NCI-H2227 (cell line): ENCODE measurements at regions not wholly inside any gene's neighbourhood (a gene's known extent, or its start where the extent isn't known, plus 50 kb on each side); places are given as distances from the start of the nearest gene placed in this dataset.
"Not testable (repeated sequence)": the region's sequence is repeated elsewhere in the genome, so short reads cannot be mapped to it uniquely, and the experiment has no call there.

Source experiments
- DNase-seq: peaks from one replicate; lab custom pipeline; 2025; ENCODE audit not compliant: unreplicated experiment; lab: John Stamatoyannopoulos, UW

- no peak for DNase-seq
These were observed 61.5 kb downstream of the RPUSD4 start for GRCh38 chr11:126149759-126150625.

- no peak for DNase-seq
These were observed 63.1 kb downstream of the RPUSD4 start for GRCh38 chr11:126148317-126148716.

DNA sequence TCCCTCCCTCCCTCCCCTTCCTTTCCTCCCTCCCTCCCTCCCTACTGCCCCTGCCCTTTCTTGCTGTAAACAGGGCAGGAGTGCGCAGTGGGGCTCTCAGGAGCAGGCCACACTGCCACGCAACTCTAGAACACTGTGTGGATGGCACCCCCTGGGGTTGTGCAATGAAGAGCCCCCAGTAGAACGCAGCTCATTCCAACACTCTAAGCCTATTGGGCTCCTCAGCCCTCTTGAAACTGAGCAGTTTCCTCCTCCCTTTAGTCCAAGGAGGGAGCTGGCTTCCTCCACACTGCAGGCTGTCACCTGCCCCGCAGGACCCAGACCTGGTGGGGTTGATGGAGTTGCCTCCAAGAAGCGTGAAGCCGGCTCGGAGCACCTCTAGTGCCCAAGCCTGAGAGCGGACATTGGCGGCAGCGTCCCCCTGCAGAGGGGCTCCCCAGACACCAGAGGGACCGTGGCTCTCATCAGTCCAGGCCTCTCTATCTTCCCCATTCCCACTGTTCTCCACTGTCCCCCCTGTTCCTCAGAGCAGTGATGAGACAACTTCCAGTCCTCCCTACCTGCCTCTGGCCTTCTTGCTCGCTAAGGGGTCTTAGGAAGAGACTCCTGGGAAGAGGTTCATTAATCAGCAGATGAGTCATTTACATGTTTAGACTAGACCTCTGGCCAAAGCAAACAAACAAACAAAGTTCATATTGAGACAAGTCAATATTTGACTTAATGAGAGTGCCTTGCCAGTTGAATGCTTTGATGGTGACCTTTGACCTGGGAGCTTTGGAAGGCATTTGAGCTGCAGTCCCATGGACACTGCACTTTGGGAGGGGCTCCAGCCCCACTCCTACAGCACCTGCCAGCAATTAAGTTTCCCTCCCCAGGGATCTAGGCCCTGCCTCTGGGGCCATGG is 64.0 kb downstream of the RPUSD4 start:
- no peak for DNase-seq

DNA sequence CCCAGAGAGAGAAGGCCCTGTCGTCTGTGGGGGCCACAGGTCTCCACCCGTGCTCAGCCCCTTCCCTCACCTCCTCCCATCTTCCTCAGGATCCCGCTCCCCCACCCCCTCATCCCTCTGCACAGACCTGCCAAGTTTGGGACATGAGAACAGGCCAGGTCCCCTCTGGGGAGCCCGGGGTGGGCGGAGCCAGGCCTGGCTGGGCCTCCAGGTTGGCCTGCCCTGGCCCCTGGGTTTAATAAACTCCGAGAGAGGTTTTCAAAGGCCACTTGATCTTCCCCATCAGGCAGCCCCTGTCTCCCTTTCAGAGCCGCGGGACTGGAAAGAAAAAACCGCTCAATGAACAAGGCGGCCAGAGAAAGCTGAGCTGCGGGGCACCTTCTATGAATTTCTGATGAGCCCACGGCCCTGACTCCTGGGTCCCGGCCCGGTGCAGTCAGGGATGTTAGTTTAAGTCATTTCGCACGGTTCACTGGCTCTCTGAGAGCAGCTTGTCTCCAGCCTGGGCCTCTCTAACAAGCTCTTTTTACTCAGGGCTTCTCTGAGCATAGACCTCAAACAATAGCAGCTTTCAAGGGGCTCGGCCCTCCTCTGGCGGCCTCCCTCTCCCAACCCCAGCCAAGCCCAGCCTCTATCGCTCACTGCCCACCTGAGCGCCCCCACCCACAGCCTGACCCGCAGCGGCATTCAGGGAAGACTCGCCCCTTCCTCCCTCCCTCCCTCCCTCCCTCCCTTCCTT is 64.8 kb downstream of the RPUSD4 start:
- DNase-seq: peak; percentile 40

DNA sequence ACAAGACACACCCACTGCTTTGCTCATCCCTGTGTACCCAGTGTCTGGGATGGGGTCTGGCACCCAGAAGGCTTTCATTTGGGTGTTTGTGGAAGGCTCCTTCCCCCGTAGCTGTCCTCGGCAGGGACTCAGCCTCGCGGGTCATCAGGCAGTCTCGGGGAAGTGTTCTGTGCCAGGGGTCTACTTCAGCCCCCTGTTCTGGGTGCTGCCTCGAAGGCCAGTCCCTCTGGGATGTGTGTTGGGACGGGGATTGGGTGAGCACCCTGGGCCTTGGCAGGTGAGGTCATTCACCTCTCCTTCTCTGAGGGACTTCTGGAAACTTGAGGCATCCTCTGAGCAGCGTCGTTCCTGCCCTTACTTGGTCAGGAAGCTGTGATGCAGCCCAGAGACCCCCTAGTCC is 65.5 kb downstream of the RPUSD4 start:
- DNase-seq: no peak

- DNase-seq: not testable (repeated sequence)
These were observed 68.0 kb downstream of the RPUSD4 start for GRCh38 chr11:126143491-126143890.

- DNase-seq: no peak
These were observed 70.5 kb downstream of the RPUSD4 start for GRCh38 chr11:126140926-126141280.

DNA sequence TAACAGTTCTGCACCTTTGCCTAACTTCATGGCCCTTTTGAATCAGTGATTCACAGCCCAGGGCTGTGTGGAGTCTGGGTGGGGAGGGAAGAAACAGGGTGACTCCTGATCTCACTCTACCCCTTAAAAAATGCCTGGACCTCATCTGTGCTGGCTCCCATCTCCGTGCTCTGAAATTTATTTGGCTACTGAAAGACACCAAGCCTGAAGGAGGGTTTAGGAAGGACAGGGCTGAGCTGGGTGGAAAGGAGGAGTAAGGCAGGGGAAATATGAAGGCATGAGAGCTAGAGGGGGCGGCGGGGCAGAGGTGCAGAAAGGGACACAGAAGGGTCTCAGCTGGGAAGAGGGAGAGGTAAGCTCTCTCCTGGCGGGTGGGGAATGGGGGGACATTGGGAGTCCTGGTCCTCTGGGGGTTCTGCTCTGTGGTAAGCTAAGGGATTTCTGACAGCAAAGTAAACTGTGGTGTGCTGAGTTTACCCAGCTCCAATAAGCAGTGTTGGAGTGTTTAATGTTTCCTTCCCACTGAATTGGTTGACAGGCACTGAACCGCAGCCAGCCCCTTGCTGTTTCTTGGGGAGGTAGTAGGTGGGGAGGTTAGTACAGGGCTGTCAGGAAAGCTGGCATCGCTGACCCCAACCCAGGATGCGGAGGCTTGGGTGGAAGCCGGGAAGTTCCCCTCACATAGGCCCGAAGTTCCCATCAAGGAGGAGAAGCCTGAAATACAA is 71.1 kb downstream of the RPUSD4 start:
- DNase-seq: no peak

DNA sequence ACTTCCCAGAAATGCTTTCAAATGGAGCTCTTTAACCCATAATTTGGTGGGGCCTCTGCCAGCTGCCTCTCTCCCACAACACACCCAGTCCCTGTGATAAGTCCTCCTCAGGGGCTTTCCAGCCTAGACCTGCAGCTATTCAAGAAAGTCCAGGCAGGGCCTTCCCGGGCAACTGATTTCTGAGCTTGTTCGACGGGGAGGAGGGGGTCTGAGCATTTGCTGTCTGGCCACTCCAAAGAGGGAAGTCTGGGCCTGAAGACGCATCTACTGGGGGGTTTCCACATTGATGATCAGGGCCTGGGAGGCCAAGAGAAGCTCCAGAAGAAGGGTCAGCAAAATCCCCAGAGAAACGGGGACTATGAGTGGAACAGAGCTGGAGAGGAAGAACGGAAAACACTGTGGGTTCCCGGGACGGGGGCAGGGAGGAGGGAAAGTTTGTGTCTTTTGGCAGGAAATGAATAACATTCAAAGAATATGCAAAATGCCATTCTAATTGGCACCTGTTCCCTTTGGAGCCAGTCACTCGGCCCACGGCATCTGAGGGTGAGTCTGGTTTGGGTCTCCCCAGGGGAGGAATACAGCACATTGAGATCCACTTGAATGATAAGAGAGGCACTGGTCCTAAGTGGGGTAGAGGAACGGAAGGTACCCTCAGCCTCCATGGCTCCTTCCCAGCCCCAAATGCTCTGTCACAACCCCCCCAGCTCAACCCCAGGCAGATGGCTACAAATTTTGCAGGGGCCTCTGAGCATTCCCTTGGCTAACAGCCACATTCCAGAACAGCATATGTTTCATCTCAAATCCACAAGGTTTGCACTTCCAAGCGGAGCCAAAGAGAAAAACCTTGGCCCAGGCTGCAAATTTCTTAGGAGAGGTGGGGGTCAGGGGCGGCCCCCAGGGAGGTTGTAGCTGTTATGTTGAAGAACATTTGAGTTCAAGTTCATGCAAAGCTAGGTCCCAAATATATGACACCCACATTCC is 72.0 kb downstream of the RPUSD4 start:
- DNase-seq: peak; percentile 47

GRCh38 chr11:126138636-126139035 is 72.8 kb downstream of the RPUSD4 start:
- no peak for DNase-seq

GRCh38 chr11:126137136-126137535 is 74.3 kb downstream of the RPUSD4 start:
- DNase-seq: no peak

DNA sequence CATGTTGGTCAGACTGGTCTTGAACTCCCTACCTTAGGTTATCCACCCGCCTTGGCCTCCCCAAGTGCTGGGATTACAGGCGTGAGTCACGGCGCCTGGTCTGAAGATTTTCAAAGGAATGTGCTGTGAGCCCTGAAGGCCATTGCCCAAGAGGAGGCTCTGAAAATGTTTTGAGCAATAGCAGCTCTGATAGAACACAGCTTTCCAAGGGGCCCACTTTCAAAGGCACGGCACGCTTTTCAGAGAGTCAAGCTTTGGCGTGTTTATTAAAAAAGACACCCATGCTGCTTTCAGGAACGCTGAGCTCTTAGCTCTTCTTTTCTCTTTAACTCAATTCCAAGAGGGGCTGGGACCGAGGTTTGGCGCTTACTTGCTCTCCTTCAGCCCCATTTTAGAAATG is 73.8 kb upstream of the CDON start:
- no peak for DNase-seq

- no peak for DNase-seq
These were observed 72.8 kb upstream of the CDON start for GRCh38 chr11:126135235-126136176.

GRCh38 chr11:126134461-126135155 is 71.9 kb upstream of the CDON start:
- no peak for DNase-seq

DNA sequence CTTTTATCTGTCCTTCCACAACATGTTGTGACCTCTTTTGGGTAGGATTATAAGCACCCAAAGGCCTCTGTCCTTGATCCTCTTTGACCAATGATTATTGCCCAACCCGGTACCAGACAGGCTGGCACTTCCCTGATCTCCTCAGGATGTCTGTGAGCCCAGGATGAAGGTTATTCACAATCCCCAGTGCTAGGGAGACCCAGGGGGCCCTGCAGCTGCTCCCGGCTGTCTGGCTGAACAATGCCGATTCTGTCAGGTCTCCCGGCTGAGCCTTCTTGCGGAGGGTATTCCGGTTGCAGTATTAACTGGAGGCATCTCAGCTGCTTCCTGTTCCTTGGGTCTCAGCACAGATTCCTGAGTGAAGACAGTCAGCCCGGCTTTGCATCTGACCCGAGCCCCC is 71.2 kb upstream of the CDON start:
- DNase-seq: no peak

GRCh38 chr11:126132319-126132718 is 69.7 kb upstream of the CDON start:
- DNase-seq: no peak

GRCh38 chr11:126130781-126131180 is 68.1 kb upstream of the CDON start:
- DNase-seq: not testable (repeated sequence)
